ENCODE measurements at regions not wholly inside any gene's neighbourhood (a gene's known extent, or its start where the extent isn't known, plus 50 kb on each side); places are given as distances from the start of the nearest gene placed in this dataset.
"Not testable (repeated sequence)": the region's sequence is repeated elsewhere in the genome, so short reads cannot be mapped to it uniquely, and the experiment has no call there.

- no peak overlapping the region for H3K27ac ChIP-seq
- H3K9me3 ChIP-seq (replicated peaks), result no peaks in the 10 kb centered on the region
- no peaks in the 10 kb centered on the region for H3K27me3 ChIP-seq (replicated peaks)
- no peaks in the 10 kb centered on the region for H3K36me3 ChIP-seq
- no peak for DNase-seq (ENCODE audit: low read depth in 1 of 2, low spot score in 2 of 2)
- H3K4me3 ChIP-seq, result no peak overlapping the region
- peaks cover 15% of the 10 kb centered on the region for H3K4me1 ChIP-seq (replicated peaks)
Measured at GRCh38 chr10:8346861-8347260, 292.4 kb downstream of the GATA3 start.

GRCh38 chr10:8347614-8348013 is 293.1 kb downstream of the GATA3 start:
- not testable (repeated sequence) for H3K27ac ChIP-seq; H3K9me3 ChIP-seq (replicated peaks); DNase-seq (ENCODE audit: low read depth in 1 of 2, low spot score in 2 of 2); H3K36me3 ChIP-seq; H3K27me3 ChIP-seq (replicated peaks); H3K4me3 ChIP-seq
- H3K4me1 ChIP-seq (replicated peaks), result peaks cover 15% of the 10 kb centered on the region

GRCh38 chr10:8349610-8350249 is 295.2 kb downstream of the GATA3 start:
- no peaks in the 10 kb centered on the region for H3K9me3 ChIP-seq (replicated peaks)
- no peaks in the 10 kb centered on the region for H3K36me3 ChIP-seq
- peaks cover 15% of the 10 kb centered on the region for H3K4me1 ChIP-seq (replicated peaks)
- peak overlapping the region; percentile 28 for H3K27ac ChIP-seq
- H3K27me3 ChIP-seq (replicated peaks), result no peaks in the 10 kb centered on the region
- no peak overlapping the region for H3K4me3 ChIP-seq
- no peak for DNase-seq (ENCODE audit: low read depth in 1 of 2, low spot score in 2 of 2)

- Histone ChIP-seq H3K4me3 (no peak overlapping the region), H3K9me3 (replicated peaks) (no peaks in the 10 kb centered on the region), H3K27ac (peak overlapping the region; percentile 28), H3K4me1 (replicated peaks) (peaks cover 15% of the 10 kb centered on the region), H3K36me3 (no peaks in the 10 kb centered on the region), H3K27me3 (replicated peaks) (no peaks in the 10 kb centered on the region)
- DNase-seq (ENCODE audit: low read depth in 1 of 2, low spot score in 2 of 2), result peak in 1 of 2 experiments; percentile 71
Measured at GRCh38 chr10:8350250-8350967, 295.9 kb downstream of the GATA3 start.

- H3K27ac ChIP-seq, result no peak overlapping the region
- no peaks in the 10 kb centered on the region for H3K9me3 ChIP-seq (replicated peaks)
- no peak overlapping the region for H3K4me3 ChIP-seq
- no peaks in the 10 kb centered on the region for H3K27me3 ChIP-seq (replicated peaks)
- no peak for DNase-seq (ENCODE audit: low read depth in 1 of 2, low spot score in 2 of 2)
- peaks cover 15% of the 10 kb centered on the region for H3K4me1 ChIP-seq (replicated peaks)
- no peaks in the 10 kb centered on the region for H3K36me3 ChIP-seq
Measured at GRCh38 chr10:8352171-8353075, 297.9 kb downstream of the GATA3 start.

- Histone ChIP-seq H3K4me1 (replicated peaks) (no peaks in the 10 kb centered on the region), H3K9me3 (replicated peaks) (no peaks in the 10 kb centered on the region), H3K4me3 (no peak overlapping the region), H3K27me3 (replicated peaks) (no peaks in the 10 kb centered on the region), H3K27ac (no peak overlapping the region), H3K36me3 (no peaks in the 10 kb centered on the region)
- no peak for DNase-seq (ENCODE audit: low read depth in 1 of 2, low spot score in 2 of 2)
Measured at GRCh38 chr10:8356283-8356682, 301.8 kb downstream of the GATA3 start.

- no peaks in the 10 kb centered on the region for H3K9me3 ChIP-seq (replicated peaks)
- DNase-seq (ENCODE audit: low read depth in 1 of 2, low spot score in 2 of 2), result no peak
- no peaks in the 10 kb centered on the region for H3K36me3 ChIP-seq
- no peak overlapping the region for H3K27ac ChIP-seq
- H3K27me3 ChIP-seq (replicated peaks), result no peaks in the 10 kb centered on the region
- H3K4me3 ChIP-seq, result no peak overlapping the region
- no peaks in the 10 kb centered on the region for H3K4me1 ChIP-seq (replicated peaks)
Measured at GRCh38 chr10:8359467-8359866, 305.0 kb downstream of the GATA3 start.

- Histone ChIP-seq H3K4me1 (replicated peaks) (peaks cover 2% of the 10 kb centered on the region), H3K27me3 (replicated peaks) (no peaks in the 10 kb centered on the region), H3K36me3 (no peaks in the 10 kb centered on the region), H3K4me3 (no peak overlapping the region), H3K27ac (no peak overlapping the region), H3K9me3 (replicated peaks) (no peaks in the 10 kb centered on the region)
- DNase-seq (ENCODE audit: low read depth in 1 of 2, low spot score in 2 of 2), result no peak
Measured at GRCh38 chr10:8360365-8360764, 305.9 kb downstream of the GATA3 start.

- Histone ChIP-seq H3K27me3 (replicated peaks) (no peaks in the 10 kb centered on the region), H3K9me3 (replicated peaks) (no peaks in the 10 kb centered on the region), H3K4me1 (replicated peaks) (peaks cover 7% of the 10 kb centered on the region), H3K36me3 (no peaks in the 10 kb centered on the region), H3K4me3 (no peak overlapping the region), H3K27ac (no peak overlapping the region)
- DNase-seq (ENCODE audit: low read depth in 1 of 2, low spot score in 2 of 2), result no peak
Measured at GRCh38 chr10:8360814-8361509, 306.5 kb downstream of the GATA3 start.

GRCh38 chr10:8361510-8361844 is 307.0 kb downstream of the GATA3 start:
- Histone ChIP-seq H3K4me1 (replicated peaks) (peaks cover 12% of the 10 kb centered on the region), H3K27me3 (replicated peaks) (no peaks in the 10 kb centered on the region), H3K36me3 (no peaks in the 10 kb centered on the region), H3K4me3 (no peak overlapping the region), H3K9me3 (replicated peaks) (no peaks in the 10 kb centered on the region), H3K27ac (no peak overlapping the region)
- DNase-seq (ENCODE audit: low read depth in 1 of 2, low spot score in 2 of 2), result no peak

- no peaks in the 10 kb centered on the region for H3K9me3 ChIP-seq (replicated peaks)
- no peaks in the 10 kb centered on the region for H3K27me3 ChIP-seq (replicated peaks)
- peak overlapping the region; percentile 97 for H3K27ac ChIP-seq
- H3K4me1 ChIP-seq (replicated peaks), result peaks cover 38% of the 10 kb centered on the region
- peak; percentile 96 for DNase-seq (ENCODE audit: low read depth in 1 of 2, low spot score in 2 of 2)
- H3K4me3 ChIP-seq, result peak overlapping the region; percentile 10
- H3K36me3 ChIP-seq, result no peaks in the 10 kb centered on the region
Measured at GRCh38 chr10:8365935-8366911, 311.7 kb downstream of the GATA3 start.

GRCh38 chr10:8367672-8368411 is 313.4 kb downstream of the GATA3 start:
- Histone ChIP-seq H3K4me1 (replicated peaks) (peaks cover 38% of the 10 kb centered on the region), H3K27ac (peak overlapping the region; percentile 97)
- not testable (repeated sequence) for H3K9me3 ChIP-seq (replicated peaks); H3K27me3 ChIP-seq (replicated peaks); H3K36me3 ChIP-seq; DNase-seq (ENCODE audit: low read depth in 1 of 2, low spot score in 2 of 2); H3K4me3 ChIP-seq
